ENCODE measurements at regions not wholly inside any gene's neighbourhood (a gene's known extent, or its start where the extent isn't known, plus 50 kb on each side); places are given as distances from the start of the nearest gene placed in this dataset.

DNA sequence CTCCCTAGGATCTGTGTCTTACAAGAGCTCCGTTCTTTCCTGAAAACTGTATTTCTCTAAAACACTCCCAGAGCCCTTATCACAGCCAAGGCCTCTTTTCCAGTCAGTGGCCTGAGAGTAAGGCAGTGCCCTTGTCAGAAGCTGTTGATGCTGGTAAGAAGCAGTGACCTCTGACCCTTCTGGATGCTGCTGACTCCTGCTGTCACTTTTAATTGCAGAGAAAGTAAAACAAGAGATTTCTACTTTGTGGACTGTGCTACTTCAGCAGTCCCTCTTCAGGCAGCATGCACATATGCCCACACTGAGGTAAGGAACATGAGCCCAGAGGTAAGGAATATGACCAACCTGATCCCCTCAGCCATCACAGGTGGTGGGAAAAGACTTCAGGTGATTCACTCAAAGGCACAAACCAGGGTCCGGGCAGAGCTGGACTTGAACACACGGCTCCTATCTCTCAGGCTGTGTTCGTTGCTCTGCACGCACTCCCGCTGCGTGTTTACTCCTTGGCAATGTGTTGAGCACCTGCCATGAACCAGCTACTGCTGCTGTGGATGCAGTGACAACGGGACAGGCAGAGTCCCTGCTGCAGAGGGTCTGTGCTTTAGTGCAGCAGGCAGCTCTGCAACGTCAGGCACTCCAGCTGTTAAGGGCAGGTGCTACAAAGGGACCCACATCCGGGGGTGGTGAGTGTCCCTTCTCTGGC, 201.9 kb upstream of the CST7 start:
- intact Hi-C loops (cut with micrococcal nuclease) = no loop called here
- Histone ChIP-seq H3K36me3 (no peaks in the 10 kb centered on the region), H3K4me1 (no peaks in the 10 kb centered on the region), H3K9me3 (replicated peaks) (peaks cover 7% of the 10 kb centered on the region), H3K4me3 (no peak overlapping the region), H3K27me3 (ENCODE audit: low read depth) (peaks cover 36% of the 10 kb centered on the region), H3K27ac (replicated peaks) (no peak overlapping the region)
- DNase-seq = no peak
- no peak for TF ChIP-seq CTCF (IDR thresholded peaks at IDR 0.05; ENCODE audit: borderline replicate concordance)

DNA sequence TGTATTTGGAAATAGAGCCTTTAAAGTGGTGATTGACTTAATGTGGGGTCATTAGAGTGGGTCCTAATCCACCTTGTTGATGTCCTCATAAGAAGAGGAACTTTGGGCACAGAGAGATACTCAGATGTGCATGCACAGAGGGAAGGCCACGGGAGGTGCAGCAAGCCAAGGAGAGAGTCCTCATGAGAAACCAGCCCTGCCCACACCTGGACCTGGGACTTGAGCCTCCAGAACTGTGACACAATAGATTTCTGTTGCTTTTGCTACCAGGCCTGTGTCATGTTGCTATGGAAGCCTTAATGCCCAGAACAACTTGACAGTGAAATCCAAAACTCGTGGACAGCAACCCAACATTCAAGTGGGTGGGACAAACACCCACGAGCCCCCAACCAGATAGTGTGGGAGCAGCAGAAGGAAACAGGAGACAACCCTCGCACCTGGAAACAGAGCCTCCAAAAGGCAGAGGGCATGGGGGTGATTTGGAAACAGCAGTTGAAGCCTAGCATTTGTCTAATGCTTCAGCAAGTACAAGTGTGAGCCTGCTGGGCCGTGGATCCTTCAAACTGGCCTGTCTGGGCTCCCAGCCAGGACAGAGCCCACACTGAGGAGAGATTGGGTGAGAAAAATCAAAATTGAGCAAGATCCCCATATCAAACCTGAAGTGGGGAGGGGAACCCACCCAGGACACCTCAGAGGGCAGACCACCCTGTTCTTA, 201.0 kb upstream of the CST7 start:
- DNase-seq = no peak
- TF ChIP-seq CTCF (IDR thresholded peaks at IDR 0.05; ENCODE audit: borderline replicate concordance) = no peak
- Histone ChIP-seq H3K27ac (replicated peaks) (no peak overlapping the region), H3K9me3 (replicated peaks) (peaks cover 7% of the 10 kb centered on the region), H3K36me3 (no peaks in the 10 kb centered on the region), H3K4me1 (no peaks in the 10 kb centered on the region), H3K4me3 (no peak overlapping the region), H3K27me3 (ENCODE audit: low read depth) (peaks cover 36% of the 10 kb centered on the region)
- intact Hi-C loops (cut with micrococcal nuclease) = no loop called here

DNA sequence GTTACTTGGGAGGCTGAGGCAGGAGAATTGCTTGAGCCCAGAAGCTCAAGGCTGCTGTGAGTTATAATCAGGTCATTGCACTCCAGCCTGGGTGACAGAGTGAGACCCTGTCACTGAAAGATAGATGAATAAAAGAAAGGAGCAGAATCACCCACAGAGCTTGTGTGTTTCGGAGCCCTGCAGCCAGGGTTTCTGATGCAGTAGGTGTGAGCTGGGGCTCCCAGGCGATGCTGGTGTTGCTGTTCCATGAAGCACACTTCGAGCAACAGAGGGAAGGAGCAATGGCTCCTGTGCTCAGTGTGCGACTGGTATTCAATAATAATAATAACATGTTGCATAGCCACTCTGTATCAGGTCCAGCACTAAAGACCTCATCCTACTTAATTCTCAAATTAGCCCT, 197.5 kb upstream of the CST7 start:
- peaks cover 7% of the 10 kb centered on the region for H3K9me3 ChIP-seq (replicated peaks)
- TF ChIP-seq CTCF (IDR thresholded peaks at IDR 0.05; ENCODE audit: borderline replicate concordance) = no peak
- H3K36me3 ChIP-seq = no peaks in the 10 kb centered on the region
- no peak overlapping the region for H3K4me3 ChIP-seq
- intact Hi-C loops (cut with micrococcal nuclease) = no loop called here
- H3K4me1 ChIP-seq = no peaks in the 10 kb centered on the region
- no peak overlapping the region for H3K27ac ChIP-seq (replicated peaks)
- no peak for DNase-seq
- H3K27me3 ChIP-seq (ENCODE audit: low read depth) = peaks cover 15% of the 10 kb centered on the region

DNA sequence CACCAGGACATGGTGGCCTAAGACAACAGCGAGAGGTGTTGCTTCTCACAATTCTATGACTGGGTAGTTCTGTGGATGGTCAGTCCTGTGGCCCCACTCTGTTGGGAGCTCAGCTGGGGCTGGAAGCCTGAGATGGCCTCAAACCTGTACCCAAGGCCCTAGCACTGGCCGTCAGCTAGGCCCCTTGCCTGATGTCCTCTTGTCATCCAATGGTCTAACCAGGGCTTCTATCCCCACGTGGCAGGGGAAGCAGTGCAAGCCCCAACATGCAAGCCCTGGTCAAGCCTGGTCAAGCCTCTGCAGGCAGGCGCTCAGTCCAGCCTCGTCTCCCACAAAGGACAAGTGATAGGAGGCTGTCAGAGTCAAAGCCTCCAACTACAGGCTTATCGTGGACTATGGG, 196.5 kb upstream of the CST7 start:
- Histone ChIP-seq H3K4me1 (no peaks in the 10 kb centered on the region), H3K36me3 (no peaks in the 10 kb centered on the region), H3K27ac (replicated peaks) (no peak overlapping the region), H3K9me3 (replicated peaks) (peaks cover 7% of the 10 kb centered on the region), H3K4me3 (no peak overlapping the region), H3K27me3 (ENCODE audit: low read depth) (peaks cover 15% of the 10 kb centered on the region)
- TF ChIP-seq CTCF (IDR thresholded peaks at IDR 0.05; ENCODE audit: borderline replicate concordance) = no peak
- intact Hi-C loops (cut with micrococcal nuclease) = no loop called here
- DNase-seq = no peak

DNA sequence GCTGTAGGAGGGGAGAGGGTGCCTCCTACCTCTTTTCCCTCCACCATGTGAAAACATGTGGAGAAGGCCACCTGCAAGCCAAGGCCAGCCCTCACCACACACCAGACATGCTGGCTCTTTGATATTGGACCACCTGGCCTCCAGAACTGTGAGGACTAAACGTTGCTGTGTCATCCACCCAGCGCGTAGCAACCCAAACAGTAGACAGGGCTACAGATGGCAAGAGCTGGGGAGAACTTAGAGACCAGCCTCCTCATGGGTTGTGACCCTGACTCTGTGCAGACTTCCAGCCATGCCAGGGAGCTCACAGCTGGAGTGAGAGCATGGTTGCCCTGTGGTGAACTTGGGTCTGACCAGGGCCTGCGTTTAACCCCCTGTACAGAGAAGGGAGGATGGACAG, 195.9 kb upstream of the CST7 start:
- TF ChIP-seq CTCF (IDR thresholded peaks at IDR 0.05; ENCODE audit: borderline replicate concordance) = no peak
- Histone ChIP-seq H3K4me1 (no peaks in the 10 kb centered on the region), H3K27ac (replicated peaks) (no peak overlapping the region), H3K27me3 (ENCODE audit: low read depth) (peaks cover 19% of the 10 kb centered on the region), H3K4me3 (no peak overlapping the region), H3K9me3 (replicated peaks) (peaks cover 7% of the 10 kb centered on the region), H3K36me3 (no peaks in the 10 kb centered on the region)
- intact Hi-C loops (cut with micrococcal nuclease) = no loop called here
- DNase-seq = no peak

All from left ventricle myocardium inferior (tissue), 1 donor.